Lower lobe of right lung (tissue), 2 donors: ENCODE measurements at regions not wholly inside any gene's neighbourhood (a gene's known extent, or its start where the extent isn't known, plus 50 kb on each side); places are given as distances from the start of the nearest gene placed in this dataset.

Experiments
- ATAC-seq, 2 donors: fragments of 200-7000 bp; cut with Tn5 transposase; one replicate each; pipeline ENCODE4 v1.9.1; 2020 to 2022; ENCODE audit warnings: mild to moderate bottlenecking in 2 of 2, moderate library complexity in 2 of 2
- DNase-seq: peaks from one replicate; pipeline ENCODE4 v3.0.0-alpha.2; 2020
- H3K27ac ChIP-seq: fragments of 200-600 bp; one replicate; pipeline ENCODE4 v1.8.0; 2022
- H3K27me3 ChIP-seq: fragments of 200-600 bp; one replicate; pipeline ENCODE4 v1.8.0; 2022; ENCODE audit warnings: low read depth
- H3K36me3 ChIP-seq: fragments of 200-600 bp; one replicate; pipeline ENCODE4 v1.8.0; 2022; ENCODE audit warnings: mild to moderate bottlenecking
- H3K4me1 ChIP-seq: fragments of 200-600 bp; one replicate; pipeline ENCODE4 v1.8.0; 2022
- H3K4me3 ChIP-seq: fragments of 200-600 bp; one replicate; pipeline ENCODE4 v1.8.0; 2022; ENCODE audit warnings: mild to moderate bottlenecking
- H3K9me3 ChIP-seq: fragments of 200-600 bp; one replicate; pipeline ENCODE4 v1.8.0; 2022
- CTCF ChIP-seq: fragments of 200-600 bp; IDR thresholded peaks from one replicate; pipeline ENCODE4 v1.8.0; 2022; ENCODE audit warnings: antibody characterized with exemption, mild to moderate bottlenecking
- intact Hi-C: fragments of 100-400 bp; cut with DNase I; formaldehyde crosslinking; loops from one replicate; pipeline ENCODE4 v1.11.0; 2022
- donor health status: DM: no; HTN: yes; CAD: no; lungs with severe emphysema.

- H3K27me3 ChIP-seq, result no peaks in the 10 kb centered on the region
Measured at GRCh38 chr12:46433829-46434228, 61.3 kb upstream of the SLC38A2 start.

GRCh38 chr12:46432325-46432724 is 59.8 kb upstream of the SLC38A2 start:
- intact Hi-C loops, result no loop called here
- DNase-seq, result no peak
- no peaks in the 10 kb centered on the region for H3K27me3 ChIP-seq
- H3K9me3 ChIP-seq, result no peaks in the 10 kb centered on the region
- no peaks in the 10 kb centered on the region for H3K36me3 ChIP-seq
- H3K4me1 ChIP-seq, result peaks cover 29% of the 10 kb centered on the region
- TF ChIP-seq CTCF, result no peak
- no peak overlapping the region for H3K4me3 ChIP-seq
- no peak overlapping the region for H3K27ac ChIP-seq
- ATAC-seq, result no peak

More at GRCh38 chr12:46433829-46434228, 61.3 kb upstream of the SLC38A2 start:
- ATAC-seq (no peak), DNase-seq (no peak)
- H3K36me3 ChIP-seq, result no peaks in the 10 kb centered on the region
- TF ChIP-seq CTCF, result no peak
- H3K9me3 ChIP-seq, result no peaks in the 10 kb centered on the region
- intact Hi-C loops, result no loop called here
- H3K4me3 ChIP-seq, result no peak overlapping the region
- H3K27ac ChIP-seq, result no peak overlapping the region
- peaks cover 29% of the 10 kb centered on the region for H3K4me1 ChIP-seq

- Histone ChIP-seq H3K9me3 (no peaks in the 10 kb centered on the region), H3K36me3 (no peaks in the 10 kb centered on the region), H3K27ac (no peak overlapping the region), H3K27me3 (no peaks in the 10 kb centered on the region), H3K4me1 (peaks cover 29% of the 10 kb centered on the region), H3K4me3 (no peak overlapping the region)
- no peak for TF ChIP-seq CTCF
- ATAC-seq, result peak; percentile 43 to 79
- intact Hi-C loops, result no loop called here
- DNase-seq, result no peak
Measured at GRCh38 chr12:46430340-46430948, 57.9 kb upstream of the SLC38A2 start.
